CD4-positive, CD25-positive, alpha-beta regulatory T cell (primary cell): ENCODE measurements at regions not wholly inside any gene's neighbourhood (a gene's known extent, or its start where the extent isn't known, plus 50 kb on each side); places are given as distances from the start of the nearest gene placed in this dataset.

Experiments used
- ATAC-seq, 2 donors: fragments of 150-1000 bp; cut with Tn5 transposase; one replicate each; pipeline ENCODE4 v1.10.0; 2021; ENCODE audit warnings: low read depth in 2 of 2, moderate number of reproducible peaks in 2 of 2, moderate library complexity in 1 of 2
- DNase-seq, 3 donors: peaks; one replicate each; pipeline versions ENCODE4 v3.0.0 to v3.0.0-alpha.2; 2012 to 2022; ENCODE audit warnings: mixed read lengths in 1 of 3
- H3K27ac ChIP-seq: one replicate; pipeline ENCODE4 v1.7.0; 2013; ENCODE audit warnings: mild to moderate bottlenecking, low read length; ENCODE audit not compliant: insufficient read depth, poor library complexity, severe bottlenecking
- H3K27me3 ChIP-seq: one replicate; pipeline ENCODE4 v1.7.0; 2013; ENCODE audit warnings: low read length; ENCODE audit not compliant: control insufficient read depth, insufficient read depth
- H3K36me3 ChIP-seq: one replicate; pipeline ENCODE4 v1.7.0; 2013; ENCODE audit warnings: mild to moderate bottlenecking, low read length, moderate library complexity; ENCODE audit not compliant: control insufficient read depth, insufficient read depth
- H3K4me1 ChIP-seq: 2 replicates; pipeline ENCODE4 v1.7.0; 2013; ENCODE audit warnings: mild to moderate bottlenecking, low read length; ENCODE audit not compliant: insufficient read depth, control insufficient read depth, poor library complexity, severe bottlenecking
- H3K4me3 ChIP-seq: one replicate; pipeline ENCODE4 v1.7.0; 2013; ENCODE audit warnings: low read depth, mild to moderate bottlenecking, low read length, moderate library complexity
- H3K9me3 ChIP-seq, 2 experiments: 1 replicate in 1 of 2; 2 replicates in 1 of 2; pipeline ENCODE4 v1.7.0; 2013; ENCODE audit warnings: low read length in 2 of 2, mild to moderate bottlenecking in 1 of 2, moderate library complexity in 1 of 2; ENCODE audit not compliant: control insufficient read depth in 2 of 2
- H3K27ac Mint-ChIP-seq, 3 donors: one replicate each; pipeline ENCODE4 v1.8.0; 2020 to 2022; ENCODE audit warnings: mild to moderate bottlenecking in 3 of 3, mixed read lengths in 3 of 3, moderate library complexity in 2 of 3
- H3K27me3 Mint-ChIP-seq: one replicate; pipeline ENCODE4 v1.8.0; 2022; ENCODE audit warnings: mild to moderate bottlenecking, mixed read lengths
- H3K36me3 Mint-ChIP-seq: one replicate; pipeline ENCODE4 v1.8.0; 2020; ENCODE audit warnings: mixed read lengths
- H3K4me1 Mint-ChIP-seq, 4 donors: one replicate each; pipeline ENCODE4 v1.8.0; 2020 to 2022; ENCODE audit warnings: mixed read lengths in 4 of 4, mild to moderate bottlenecking in 1 of 4
- H3K4me3 Mint-ChIP-seq, 4 donors: one replicate each; pipeline ENCODE4 v1.8.0; 2020 to 2022; ENCODE audit warnings: mild to moderate bottlenecking in 4 of 4, mixed read lengths in 4 of 4, moderate library complexity in 3 of 4
- H3K9me3 Mint-ChIP-seq, 7 donors: one replicate each; pipeline ENCODE4 v1.8.0; 2020 to 2022; ENCODE audit warnings: mixed read lengths in 7 of 7, mild to moderate bottlenecking in 3 of 7, moderate library complexity in 2 of 7

DNA sequence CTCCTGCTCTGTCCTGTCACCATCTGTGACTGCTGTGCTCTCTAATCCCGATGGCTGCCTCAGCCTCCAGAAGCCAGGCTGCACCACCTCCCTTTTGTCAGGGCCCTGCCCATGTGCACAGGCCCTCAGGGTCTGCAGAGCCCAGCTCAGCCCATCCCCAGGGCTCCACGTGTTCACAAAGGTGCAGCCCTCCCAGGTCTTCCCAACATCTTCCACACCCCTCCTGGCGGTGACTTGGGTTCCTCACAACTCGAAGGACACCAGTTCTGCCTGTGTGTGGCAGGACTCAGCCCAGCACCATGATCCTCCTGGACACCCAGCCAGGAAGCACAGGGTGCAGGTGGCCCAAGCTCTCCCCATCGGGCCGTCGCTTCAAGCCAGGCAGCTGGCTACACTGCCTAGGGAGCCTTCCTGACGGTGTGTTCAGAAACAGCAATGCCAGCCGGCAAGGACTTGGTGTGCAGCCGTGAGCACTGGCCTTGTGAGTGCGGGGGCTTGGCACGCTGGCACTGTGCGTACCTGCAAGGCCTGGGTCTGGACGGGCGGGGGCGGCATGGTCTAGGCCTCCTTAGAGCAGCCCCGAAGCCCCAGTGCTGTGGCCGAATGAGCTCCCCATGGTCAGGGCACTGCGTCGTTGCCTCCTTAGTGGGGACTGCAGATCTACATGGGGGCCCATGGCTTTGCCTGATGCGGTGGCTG is 96.1 kb downstream of the MRPL36 start:
- H3K27me3 Mint-ChIP-seq, result peaks cover 36% of the 10 kb centered on the region
- H3K4me3 ChIP-seq, result no peak overlapping the region
- no peaks in the 10 kb centered on the region for H3K36me3 Mint-ChIP-seq

DNA sequence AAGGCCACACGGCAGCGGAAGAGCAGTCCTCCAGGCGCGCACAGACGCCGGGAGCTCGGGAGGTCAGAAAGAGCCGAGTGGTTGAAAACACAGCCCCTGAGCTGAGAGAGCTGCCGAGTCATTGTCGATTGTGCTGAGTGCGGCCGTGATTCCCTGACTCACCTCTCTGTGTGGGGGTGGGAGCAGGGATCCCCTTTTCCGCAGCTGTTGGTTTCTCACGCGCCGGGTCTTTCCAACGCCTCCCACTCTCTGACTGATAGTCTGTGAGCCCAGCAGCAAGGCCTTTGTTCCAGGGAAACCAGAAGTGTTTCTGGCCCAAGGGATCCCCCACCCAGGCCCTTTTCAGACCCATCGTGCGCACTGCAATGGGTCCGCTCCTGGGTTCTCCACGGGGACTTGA is 97.3 kb downstream of the MRPL36 start:
- H3K9me3 Mint-ChIP-seq, result no peaks in the 10 kb centered on the region
- H3K27ac Mint-ChIP-seq, result no peak overlapping the region
- no peak overlapping the region for H3K4me3 Mint-ChIP-seq
- DNase-seq, result no peak
- H3K27me3 Mint-ChIP-seq, result peaks cover 32% of the 10 kb centered on the region
- Histone ChIP-seq H3K27ac (no peak overlapping the region), H3K4me1 (no peaks in the 10 kb centered on the region), H3K9me3 (no peaks in the 10 kb centered on the region), H3K36me3 (no peaks in the 10 kb centered on the region), H3K4me3 (no peak overlapping the region), H3K27me3 (peaks cover 5% of the 10 kb centered on the region)
- peaks cover 0 to 20% (median 0%) of the 10 kb centered on the region in 4 donors for H3K4me1 Mint-ChIP-seq
- no peak for ATAC-seq
- no peaks in the 10 kb centered on the region for H3K36me3 Mint-ChIP-seq

More for the DNA sequence above, 96.1 kb downstream of the MRPL36 start:
- Mint-ChIP-seq H3K4me1 (peaks cover 0 to 18% (median 2%) of the 10 kb centered on the region in 4 donors), H3K27ac (no peak overlapping the region), H3K4me3 (no peak overlapping the region), H3K9me3 (no peaks in the 10 kb centered on the region)
- peaks cover 2% of the 10 kb centered on the region for H3K27me3 ChIP-seq
- no peak overlapping the region for H3K27ac ChIP-seq
- no peaks in the 10 kb centered on the region for H3K9me3 ChIP-seq
- H3K4me1 ChIP-seq, result no peaks in the 10 kb centered on the region
- no peak for DNase-seq
- no peaks in the 10 kb centered on the region for H3K36me3 ChIP-seq
- no peak for ATAC-seq

DNA sequence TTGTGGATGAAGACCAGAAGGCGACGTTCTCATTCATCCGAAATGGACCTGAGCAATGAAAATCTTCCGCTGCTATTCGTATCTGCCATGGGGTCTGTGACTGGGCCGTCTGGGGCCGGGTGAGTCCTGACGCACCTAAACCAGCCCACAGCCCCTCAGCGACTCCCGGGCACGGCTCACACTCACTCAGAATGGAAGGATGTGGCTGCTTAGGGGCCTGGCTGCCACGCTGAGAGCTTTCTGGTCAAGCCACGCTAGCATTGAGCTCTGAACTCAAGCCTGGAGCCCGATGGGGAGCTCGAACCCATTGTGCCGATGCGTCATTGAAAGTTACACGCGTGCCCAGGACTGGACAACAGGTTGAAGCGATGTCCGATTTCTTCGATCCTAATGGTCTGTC is 97.8 kb downstream of the MRPL36 start:
- peaks cover 0 to 20% (median 0%) of the 10 kb centered on the region in 4 donors for H3K4me1 Mint-ChIP-seq
- peaks cover 33% of the 10 kb centered on the region for H3K27me3 Mint-ChIP-seq
- H3K27me3 ChIP-seq, result peaks cover 5% of the 10 kb centered on the region
- H3K9me3 Mint-ChIP-seq, result no peaks in the 10 kb centered on the region
- no peaks in the 10 kb centered on the region for H3K9me3 ChIP-seq
- no peaks in the 10 kb centered on the region for H3K36me3 ChIP-seq
- no peak overlapping the region for H3K27ac ChIP-seq
- no peak overlapping the region for H3K27ac Mint-ChIP-seq
- ATAC-seq, result no peak
- no peak overlapping the region for H3K4me3 Mint-ChIP-seq
- no peak overlapping the region for H3K4me3 ChIP-seq
- H3K36me3 Mint-ChIP-seq, result no peaks in the 10 kb centered on the region
- no peak for DNase-seq
- no peaks in the 10 kb centered on the region for H3K4me1 ChIP-seq

DNA sequence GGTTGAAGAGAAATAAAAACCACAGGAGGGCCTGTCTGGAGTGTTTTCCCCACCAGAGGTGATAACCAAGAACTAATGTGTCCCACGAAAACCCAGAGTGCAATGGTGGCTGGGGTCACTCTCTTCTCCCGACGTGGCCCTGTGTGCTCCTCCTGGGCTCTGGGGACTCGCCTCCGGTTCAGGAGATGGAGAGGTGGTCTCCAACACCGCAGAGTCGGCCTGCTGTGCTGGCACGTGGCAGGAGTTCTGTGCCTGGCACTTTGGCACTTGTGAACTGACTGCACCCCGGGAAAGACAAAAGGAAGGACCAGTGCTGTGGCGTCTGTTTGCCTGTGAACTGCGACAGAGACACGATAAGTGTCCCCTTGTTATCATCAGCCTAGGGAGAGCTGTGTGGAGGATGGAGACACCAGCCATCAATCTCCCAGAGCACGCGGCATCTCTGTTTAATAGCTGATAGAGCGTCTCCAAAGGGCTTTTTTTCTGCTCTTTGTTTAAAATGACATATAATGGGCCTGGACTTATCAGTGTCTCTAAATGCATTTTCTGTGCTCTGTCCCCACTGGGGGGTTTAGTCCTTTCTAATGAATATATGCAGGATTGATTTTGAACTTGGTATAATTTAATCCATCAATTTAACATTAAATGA is 98.3 kb downstream of the MRPL36 start:
- Mint-ChIP-seq H3K4me1 (peaks cover 0 to 17% (median 0%) of the 10 kb centered on the region in 4 donors), H3K36me3 (no peaks in the 10 kb centered on the region), H3K9me3 (no peaks in the 10 kb centered on the region), H3K27me3 (peaks cover 35% of the 10 kb centered on the region), H3K27ac (no peak overlapping the region), H3K4me3 (no peak overlapping the region)
- Histone ChIP-seq H3K4me3 (no peak overlapping the region), H3K36me3 (no peaks in the 10 kb centered on the region), H3K27me3 (peaks cover 5% of the 10 kb centered on the region), H3K9me3 (no peaks in the 10 kb centered on the region), H3K27ac (no peak overlapping the region), H3K4me1 (no peaks in the 10 kb centered on the region)
- ATAC-seq, result no peak
- DNase-seq, result no peak

DNA sequence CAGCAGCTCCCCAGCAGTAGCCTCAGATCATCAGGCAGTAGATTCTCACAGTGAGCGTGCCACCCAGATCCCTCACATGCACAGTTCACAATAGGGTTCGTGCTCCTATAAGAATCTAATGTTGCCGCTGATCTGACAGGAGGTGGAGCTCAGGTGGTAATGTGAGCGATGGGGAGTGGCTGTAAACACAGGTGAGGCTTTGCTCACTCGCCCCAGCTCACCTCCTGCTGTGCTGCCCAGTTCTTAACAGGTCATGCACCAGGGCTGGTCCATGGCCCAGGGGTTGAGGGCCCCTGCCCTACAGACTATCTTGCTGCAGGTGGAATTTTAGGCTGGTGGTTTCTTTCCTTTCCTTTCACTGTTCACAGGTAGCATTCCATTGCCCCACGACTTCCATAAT is 100.2 kb downstream of the MRPL36 start:
- Mint-ChIP-seq H3K27ac (no peak overlapping the region), H3K4me1 (peaks cover 0 to 17% (median 0%) of the 10 kb centered on the region in 4 donors), H3K9me3 (no peaks in the 10 kb centered on the region), H3K36me3 (no peaks in the 10 kb centered on the region), H3K27me3 (peaks cover 32% of the 10 kb centered on the region), H3K4me3 (no peak overlapping the region)
- H3K36me3 ChIP-seq, result no peaks in the 10 kb centered on the region
- no peak for DNase-seq
- no peak for ATAC-seq
- no peaks in the 10 kb centered on the region for H3K4me1 ChIP-seq
- H3K9me3 ChIP-seq, result no peaks in the 10 kb centered on the region
- H3K27ac ChIP-seq, result no peak overlapping the region
- H3K27me3 ChIP-seq, result peaks cover 5% of the 10 kb centered on the region
- no peak overlapping the region for H3K4me3 ChIP-seq

DNA sequence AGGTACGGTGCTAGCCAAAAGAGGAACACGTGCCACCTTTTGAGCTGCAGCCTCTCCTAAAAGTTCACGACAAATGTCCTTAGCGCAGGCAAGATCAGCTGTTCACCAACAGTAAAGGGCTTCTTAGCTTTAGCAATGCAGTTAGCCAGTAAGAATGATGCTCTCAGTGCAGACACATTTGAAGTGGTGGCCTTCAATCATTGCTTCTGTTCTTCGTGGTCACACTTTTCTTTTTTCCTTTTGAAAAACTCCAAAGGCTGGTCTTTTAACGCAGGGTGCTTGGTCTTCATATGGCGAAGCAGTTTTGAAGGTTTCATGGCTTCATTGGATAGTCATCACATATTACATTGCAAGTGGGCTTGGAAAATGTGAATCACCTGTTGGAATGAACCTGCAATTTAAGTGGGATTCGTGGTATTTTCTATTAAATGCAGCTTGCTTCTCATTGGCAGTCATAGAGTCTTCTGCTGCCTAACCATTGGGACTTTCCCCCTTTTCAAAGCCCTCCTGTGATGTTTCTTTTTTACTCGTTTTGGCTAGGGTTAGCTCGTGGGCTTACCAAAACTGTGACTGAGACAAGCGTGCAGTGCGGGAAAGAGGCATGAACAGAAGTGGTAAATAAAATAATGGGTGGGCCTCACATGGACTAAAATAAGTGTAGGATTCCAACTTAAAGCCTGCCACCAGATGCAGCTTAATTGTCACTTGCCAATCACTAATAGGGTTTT is 100.9 kb downstream of the MRPL36 start:
- peaks cover 5% of the 10 kb centered on the region for H3K27me3 ChIP-seq
- H3K4me1 Mint-ChIP-seq, result peaks cover 0 to 17% (median 0%) of the 10 kb centered on the region in 4 donors
- no peak for ATAC-seq
- H3K4me3 ChIP-seq, result no peak overlapping the region
- DNase-seq, result no peak
- no peaks in the 10 kb centered on the region for H3K36me3 ChIP-seq
- no peak overlapping the region for H3K27ac ChIP-seq
- no peaks in the 10 kb centered on the region for H3K9me3 ChIP-seq
- H3K9me3 Mint-ChIP-seq, result no peaks in the 10 kb centered on the region
- no peak overlapping the region for H3K4me3 Mint-ChIP-seq
- H3K36me3 Mint-ChIP-seq, result no peaks in the 10 kb centered on the region
- H3K4me1 ChIP-seq, result no peaks in the 10 kb centered on the region
- no peak overlapping the region for H3K27ac Mint-ChIP-seq
- H3K27me3 Mint-ChIP-seq, result peaks cover 32% of the 10 kb centered on the region

DNA sequence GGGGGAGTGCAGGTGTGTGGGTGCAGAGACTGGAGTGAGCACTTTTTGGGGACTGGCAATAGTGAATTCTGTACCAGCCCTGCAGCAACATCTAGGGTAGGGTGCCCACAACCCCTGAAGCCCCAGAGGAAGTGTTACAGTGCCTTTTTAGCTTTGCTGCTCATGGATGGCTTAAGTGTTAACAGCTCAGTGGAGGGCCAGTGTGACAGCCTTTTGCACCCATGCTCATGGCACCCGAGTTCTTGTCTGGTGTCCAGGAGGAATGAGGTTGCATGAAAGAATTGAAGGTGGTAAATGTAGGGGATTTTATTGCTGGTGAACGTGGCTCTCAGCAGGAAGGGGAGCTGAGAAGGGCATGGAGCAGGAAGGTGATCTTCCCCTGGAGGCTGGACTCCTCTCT is 107.3 kb downstream of the MRPL36 start:
- Mint-ChIP-seq H3K27me3 (peaks cover 8% of the 10 kb centered on the region), H3K36me3 (no peaks in the 10 kb centered on the region), H3K27ac (no peak overlapping the region), H3K9me3 (peaks cover 0 to 14% (median 4%) of the 10 kb centered on the region in 7 donors), H3K4me1 (no peaks in the 10 kb centered on the region), H3K4me3 (no peak overlapping the region)
- no peak for DNase-seq
- peaks cover 2% of the 10 kb centered on the region for H3K27me3 ChIP-seq
- no peak overlapping the region for H3K4me3 ChIP-seq
- no peak overlapping the region for H3K27ac ChIP-seq
- no peaks in the 10 kb centered on the region for H3K4me1 ChIP-seq
- H3K36me3 ChIP-seq, result no peaks in the 10 kb centered on the region
- peaks cover 0 to 6% of the 10 kb centered on the region in 2 experiments for H3K9me3 ChIP-seq
- no peak for ATAC-seq
